HL-60 (cell line): ENCODE measurements at regions not wholly inside any gene's neighbourhood (a gene's known extent, or its start where the extent isn't known, plus 50 kb on each side); places are given as distances from the start of the nearest gene placed in this dataset.

Experiments
- CTCF ChIP-seq: IDR thresholded peaks from one replicate; pipeline ENCODE4 v1.5.1; 2011; ENCODE audit warnings: low read length, control low read depth, inconsistent platforms; ENCODE audit not compliant: insufficient read depth
- POLR2AphosphoS5 ChIP-seq: IDR thresholded peaks from 2 replicates; pipeline ENCODE4 v1.6.1; 2012; ENCODE audit warnings: low read depth
- REST ChIP-seq: IDR thresholded peaks from 2 replicates; pipeline ENCODE4 v1.6.1; 2012; ENCODE audit warnings: low read depth; ENCODE audit not compliant: insufficient replicate concordance

GRCh38 chr6:163772701-163773100, 358.2 kb downstream of the QKI start:
- TF ChIP-seq CTCF (no peak), POLR2AphosphoS5 (no peak), REST (no peak)
